Aorta (tissue), 5 donors: ENCODE measurements at regions not wholly inside any gene's neighbourhood (a gene's known extent, or its start where the extent isn't known, plus 50 kb on each side); places are given as distances from the start of the nearest gene placed in this dataset.
A peak's percentile ranks its signal among the peaks of the same experiment; 100 is the strongest.

Experiments
- ATAC-seq: fragments of 200-7000 bp; cut with Tn5 transposase; one replicate; pipeline ENCODE4 v1.9.1; 2022; ENCODE audit warnings: moderate library complexity; ENCODE audit not compliant: low FRiP score
- DNase-seq, 2 donors: peaks; one replicate each; pipeline ENCODE4 v3.0.0-alpha.2; 2020
- H3K27ac ChIP-seq, 2 donors: one replicate each; pipeline ENCODE4 v1.5.1; 2013; ENCODE audit warnings: low read length in 2 of 2, mild to moderate bottlenecking in 2 of 2, moderate library complexity in 2 of 2, control low read depth in 1 of 2, inconsistent platforms in 1 of 2, low read depth in 1 of 2
- H3K27me3 ChIP-seq, 2 donors: one replicate each; pipeline ENCODE4 v1.6.1; 2013; ENCODE audit warnings: control low read depth in 1 of 2, low read length in 1 of 2, mild to moderate bottlenecking in 1 of 2, moderate library complexity in 1 of 2; ENCODE audit not compliant: insufficient read depth in 2 of 2, control insufficient read depth in 1 of 2
- H3K36me3 ChIP-seq, 2 donors: one replicate each; pipeline ENCODE4 v1.6.1; 2013; ENCODE audit warnings: control low read depth in 1 of 2, low read length in 1 of 2, mild to moderate bottlenecking in 1 of 2; ENCODE audit not compliant: insufficient read depth in 2 of 2, control insufficient read depth in 1 of 2
- H3K4me1 ChIP-seq, 2 donors: one replicate each; pipeline ENCODE4 v1.6.1; 2013; ENCODE audit warnings: low read length in 2 of 2, control low read depth in 1 of 2, mild to moderate bottlenecking in 1 of 2, moderate library complexity in 1 of 2; ENCODE audit not compliant: insufficient read depth in 2 of 2, control insufficient read depth in 1 of 2
- H3K4me3 ChIP-seq, 2 donors: one replicate each; pipeline ENCODE4 v1.5.1; 2013; ENCODE audit warnings: low read length in 2 of 2, control low read depth in 1 of 2, mild to moderate bottlenecking in 1 of 2
- H3K9me3 ChIP-seq: one replicate; pipeline ENCODE4 v1.6.1; 2013; ENCODE audit warnings: mild to moderate bottlenecking, low read length; ENCODE audit not compliant: control insufficient read depth
- WGBS, 2 donors: extraction: QIAGEN DNeasy Blood & Tissue Kit; methylation state at CpG; one replicate each; pipeline ENCODE4 v1.1.7; 2013; 5-methylcytosine and 5-hydroxymethylcytosine counted together
- intact Hi-C, 2 donors: fragments of 100-400 bp; cut with DNase I; formaldehyde crosslinking; loops; one replicate each; pipeline versions ENCODE4 v1.14.2 to v1.15.0; 2022
- donor health status: healthy with polysubstance abuse.
- donor health status: Bipolar disorder and iron deficiency.
- donor health status: DM: no; HTN: no; CAD: no.
- donor health status: DM: no; HTN: no; CAD: no.
- donor health status: DM: yes; HTN: yes; CAD: no.

GRCh38 chr15:25609371-25609770 is 170.5 kb upstream of the UBE3A start:
- WGBS, 2 donors, result 19 to 21% methylated on average over 5 of the region's 5 CpGs
- H3K4me3 ChIP-seq, result no peak overlapping the region
- H3K4me1 ChIP-seq, result peaks cover 0 to 2% of the 10 kb centered on the region in 2 donors
- no peaks in the 10 kb centered on the region for H3K9me3 ChIP-seq
- intact Hi-C loops, result no loop called here
- H3K27ac ChIP-seq, result peak overlapping the region in 1 of 2 donors; percentile 47
- ATAC-seq, result no peak
- DNase-seq, result no peak
- H3K27me3 ChIP-seq, result no peaks in the 10 kb centered on the region
- no peaks in the 10 kb centered on the region for H3K36me3 ChIP-seq

- H3K4me1 ChIP-seq, result peaks cover 0 to 2% of the 10 kb centered on the region in 2 donors
- DNase-seq (no peak), ATAC-seq (no peak)
- no peaks in the 10 kb centered on the region for H3K36me3 ChIP-seq
- 89 to 93% methylated on average over 5 of the region's 5 CpGs for WGBS, 2 donors
- intact Hi-C loops, result no loop called here
- H3K27ac ChIP-seq, result no peak overlapping the region
- H3K4me3 ChIP-seq, result no peak overlapping the region
- no peaks in the 10 kb centered on the region for H3K9me3 ChIP-seq
- no peaks in the 10 kb centered on the region for H3K27me3 ChIP-seq
These were observed 170.1 kb upstream of the UBE3A start for GRCh38 chr15:25608926-25609325.

GRCh38 chr15:25605151-25605550 is 166.3 kb upstream of the UBE3A start:
- no peak for ATAC-seq
- no peak for DNase-seq
- Histone ChIP-seq H3K4me3 (no peak overlapping the region), H3K4me1 (peaks cover 0 to 2% of the 10 kb centered on the region in 2 donors), H3K27me3 (no peaks in the 10 kb centered on the region), H3K27ac (no peak overlapping the region), H3K36me3 (no peaks in the 10 kb centered on the region), H3K9me3 (no peaks in the 10 kb centered on the region)
- WGBS, 2 donors, result 95% methylated on average over 1 of the region's 1 CpG
- intact Hi-C loops, result no loop called here

GRCh38 chr15:25600751-25601150 is 161.9 kb upstream of the UBE3A start:
- 95 to 100% methylated on average over 1 of the region's 1 CpG for WGBS, 2 donors
- H3K9me3 ChIP-seq, result no peaks in the 10 kb centered on the region
- DNase-seq, result no peak
- ATAC-seq, result no peak
- no peaks in the 10 kb centered on the region for H3K27me3 ChIP-seq
- no peak overlapping the region for H3K27ac ChIP-seq
- H3K4me3 ChIP-seq, result no peak overlapping the region
- no peaks in the 10 kb centered on the region for H3K36me3 ChIP-seq
- peaks cover 0 to 2% of the 10 kb centered on the region in 2 donors for H3K4me1 ChIP-seq
- intact Hi-C loops, result loop anchor here in 1 of 2 donors (5.0 kb wide), 1 partner anchor 33 kb away; no protein-coding TSS in a partner anchor

GRCh38 chr15:25597571-25597970 is 158.7 kb upstream of the UBE3A start:
- 1 to 7% methylated on average over 5 of the region's 5 CpGs for WGBS, 2 donors
- no peaks in the 10 kb centered on the region for H3K27me3 ChIP-seq
- no peaks in the 10 kb centered on the region for H3K9me3 ChIP-seq
- no peak for DNase-seq
- intact Hi-C loops, result loop anchor here in 1 of 2 donors (5.0 kb wide), 1 partner anchor 75 kb away; no protein-coding TSS in a partner anchor
- H3K27ac ChIP-seq, result peak overlapping the region; percentile 4 to 76
- H3K36me3 ChIP-seq, result no peaks in the 10 kb centered on the region
- H3K4me3 ChIP-seq, result no peak overlapping the region
- ATAC-seq, result no peak
- H3K4me1 ChIP-seq, result peaks cover 0 to 2% of the 10 kb centered on the region in 2 donors

GRCh38 chr15:25596644-25597562 is 158.1 kb upstream of the UBE3A start:
- Histone ChIP-seq H3K4me1 (peaks cover 0 to 2% of the 10 kb centered on the region in 2 donors), H3K4me3 (no peak overlapping the region), H3K27ac (peak overlapping the region; percentile 4 to 76), H3K27me3 (no peaks in the 10 kb centered on the region), H3K36me3 (no peaks in the 10 kb centered on the region), H3K9me3 (no peaks in the 10 kb centered on the region)
- ATAC-seq (peak; percentile 67), DNase-seq (no peak)
- intact Hi-C loops, result loop anchor here in 1 of 2 donors (5.0 kb wide), 1 partner anchor 75 kb away; no protein-coding TSS in a partner anchor
- 69 to 71% methylated on average over 44 of the region's 44 CpGs for WGBS, 2 donors

GRCh38 chr15:25587616-25588340 is 149.0 kb upstream of the UBE3A start:
- no peak for DNase-seq
- Histone ChIP-seq H3K27me3 (no peaks in the 10 kb centered on the region), H3K36me3 (no peaks in the 10 kb centered on the region), H3K4me1 (no peaks in the 10 kb centered on the region), H3K4me3 (no peak overlapping the region), H3K27ac (no peak overlapping the region), H3K9me3 (no peaks in the 10 kb centered on the region)
- WGBS, 2 donors, result 86 to 88% methylated on average over 7 of the region's 7 CpGs
- ATAC-seq, result no peak
- intact Hi-C loops, result no loop called here

GRCh38 chr15:25582886-25583285 is 144.1 kb upstream of the UBE3A start:
- intact Hi-C loops, result no loop called here
- ATAC-seq (no peak), DNase-seq (no peak)

More at GRCh38 chr15:25582886-25583285, 144.1 kb upstream of the UBE3A start:
- Histone ChIP-seq H3K27me3 (no peaks in the 10 kb centered on the region), H3K9me3 (peaks cover 3% of the 10 kb centered on the region), H3K36me3 (no peaks in the 10 kb centered on the region), H3K4me3 (no peak overlapping the region), H3K27ac (no peak overlapping the region), H3K4me1 (no peaks in the 10 kb centered on the region)
- WGBS, 2 donors, result 69 to 85% methylated on average over 4 of the region's 4 CpGs
